Progenitor cell of endocrine pancreas (in vitro differentiated cells): ENCODE measurements at regions not wholly inside any gene's neighbourhood (a gene's known extent, or its start where the extent isn't known, plus 50 kb on each side); places are given as distances from the start of the nearest gene placed in this dataset.

Source experiments
- DNase-seq: peaks from one replicate; pipeline ENCODE4 v3.0.0; 2021; ENCODE audit warnings: low spot score; ENCODE audit not compliant: unreplicated experiment
- H3K27ac Mint-ChIP-seq: 2 replicates; pipeline ENCODE4 v1.8.0; 2021; ENCODE audit warnings: mild to moderate bottlenecking, moderate library complexity, mixed read lengths
- H3K27me3 Mint-ChIP-seq: 2 replicates; pipeline ENCODE4 v1.8.0; 2021; ENCODE audit warnings: mixed read lengths
- H3K36me3 Mint-ChIP-seq: 2 replicates; pipeline ENCODE4 v1.8.0; 2022; ENCODE audit warnings: mixed read lengths; ENCODE audit not compliant: insufficient read depth
- H3K4me1 Mint-ChIP-seq: 2 replicates; pipeline ENCODE4 v1.8.0; 2021; ENCODE audit warnings: low read depth, mixed read lengths
- H3K4me3 Mint-ChIP-seq: 2 replicates; pipeline ENCODE4 v1.8.0; 2021; ENCODE audit warnings: low read depth, mild to moderate bottlenecking, moderate library complexity, mixed read lengths
- H3K9me3 Mint-ChIP-seq: 2 replicates; pipeline ENCODE4 v1.8.0; 2021; ENCODE audit warnings: low read depth, mixed read lengths
- CTCF ChIP-seq: fragments of 200-600 bp; sonication (generic); IDR thresholded peaks from one replicate; pipeline ENCODE4 v1.5.0; 2021; ENCODE audit warnings: antibody characterized with exemption, mild to moderate bottlenecking; ENCODE audit not compliant: unreplicated experiment

DNA sequence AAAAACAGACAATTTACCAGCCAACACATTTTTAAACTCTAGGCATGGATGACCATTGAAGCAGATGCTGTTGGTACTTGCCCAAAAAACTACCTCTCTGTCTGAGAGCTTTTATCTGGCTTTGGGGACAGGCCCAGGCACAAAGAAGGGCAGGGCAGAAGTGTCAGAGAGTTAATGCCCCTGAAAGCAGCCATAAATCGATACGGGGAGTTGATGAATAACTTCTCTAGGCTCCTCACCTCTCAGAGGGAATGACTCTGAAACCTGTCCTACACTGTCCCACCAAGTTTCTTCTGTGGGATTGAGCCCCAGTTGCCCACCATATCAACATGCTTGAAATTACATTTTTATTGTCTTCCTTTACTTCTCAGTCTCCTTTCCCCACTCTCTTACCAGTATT lies 113.0 kb upstream of the DAAM1 start:
- H3K4me1 Mint-ChIP-seq = peaks cover 4% of the 10 kb centered on the region
- H3K27ac Mint-ChIP-seq = no peak overlapping the region
- H3K27me3 Mint-ChIP-seq = peaks cover 11% of the 10 kb centered on the region
- no peak for TF ChIP-seq CTCF
- H3K9me3 Mint-ChIP-seq = peaks cover 4% of the 10 kb centered on the region
- H3K36me3 Mint-ChIP-seq = no peaks in the 10 kb centered on the region
- no peak for DNase-seq
- H3K4me3 Mint-ChIP-seq = no peak overlapping the region

GRCh38 chr14:59081720-59082119 lies 106.7 kb upstream of the DAAM1 start:
- TF ChIP-seq CTCF = no peak
- Mint-ChIP-seq H3K4me1 (peaks cover 6% of the 10 kb centered on the region), H3K27ac (no peak overlapping the region), H3K36me3 (no peaks in the 10 kb centered on the region), H3K4me3 (no peak overlapping the region), H3K27me3 (no peaks in the 10 kb centered on the region), H3K9me3 (peaks cover 4% of the 10 kb centered on the region)
- DNase-seq = no peak

DNA sequence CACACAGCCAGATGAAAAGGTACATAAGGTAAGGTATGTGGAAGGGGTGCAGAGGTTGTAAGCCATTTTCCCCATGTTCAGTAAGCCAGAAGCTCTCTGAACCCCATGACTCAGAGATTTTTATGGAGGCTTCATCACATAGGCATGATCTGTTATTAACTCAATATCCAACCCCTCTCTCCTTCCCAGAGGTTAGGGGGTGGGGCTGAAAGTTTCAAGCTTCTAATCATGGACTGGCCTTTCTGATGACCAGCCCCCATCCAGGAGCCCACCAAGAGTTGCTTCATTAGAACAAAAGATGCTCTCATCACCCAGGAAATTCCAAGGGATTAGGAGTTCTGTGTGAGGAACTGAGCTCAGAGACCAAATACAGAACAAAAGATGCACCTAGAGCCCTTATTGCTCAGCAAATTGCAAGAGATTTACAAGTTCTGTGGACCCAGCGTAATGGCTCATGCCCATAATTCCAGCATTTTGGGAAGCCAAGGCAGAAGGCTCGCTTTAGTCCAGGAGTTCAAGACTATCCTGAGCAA lies 103.2 kb upstream of the DAAM1 start:
- Mint-ChIP-seq H3K4me1 (peaks cover 6% of the 10 kb centered on the region), H3K36me3 (no peaks in the 10 kb centered on the region), H3K27me3 (no peaks in the 10 kb centered on the region), H3K4me3 (no peak overlapping the region), H3K27ac (no peak overlapping the region), H3K9me3 (no peaks in the 10 kb centered on the region)
- TF ChIP-seq CTCF = no peak
- DNase-seq = no peak

- H3K4me3 Mint-ChIP-seq = no peak overlapping the region
- H3K27ac Mint-ChIP-seq = no peak overlapping the region
- H3K9me3 Mint-ChIP-seq = no peaks in the 10 kb centered on the region
- H3K4me1 Mint-ChIP-seq = peaks cover 6% of the 10 kb centered on the region
- no peaks in the 10 kb centered on the region for H3K36me3 Mint-ChIP-seq
- no peaks in the 10 kb centered on the region for H3K27me3 Mint-ChIP-seq
- no peak for TF ChIP-seq CTCF
- DNase-seq = no peak
Observed at GRCh38 chr14:59086241-59086882, 102.1 kb upstream of the DAAM1 start.

DNA sequence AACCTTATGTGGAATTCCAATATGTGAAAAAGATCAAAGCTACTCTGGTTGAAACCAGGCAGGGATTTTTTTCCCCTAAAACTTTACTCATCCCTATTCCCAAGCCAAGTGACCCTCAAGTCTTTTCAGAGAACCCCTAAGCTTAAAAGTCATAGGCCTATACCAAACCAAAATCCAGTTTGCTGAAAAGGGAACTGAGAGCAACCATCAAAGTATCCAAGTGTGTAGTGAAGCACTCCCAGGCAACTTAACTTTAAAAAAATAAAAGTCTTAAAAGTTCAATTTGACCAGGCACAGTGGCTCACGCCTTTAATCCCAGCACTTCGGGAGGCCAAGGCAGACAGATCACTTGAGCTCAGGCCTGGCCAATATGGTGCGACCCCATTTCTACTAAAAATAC lies 101.2 kb upstream of the DAAM1 start:
- DNase-seq = no peak
- Mint-ChIP-seq H3K27ac (no peak overlapping the region), H3K4me3 (no peak overlapping the region), H3K27me3 (no peaks in the 10 kb centered on the region), H3K36me3 (no peaks in the 10 kb centered on the region), H3K9me3 (no peaks in the 10 kb centered on the region), H3K4me1 (peaks cover 6% of the 10 kb centered on the region)
- no peak for TF ChIP-seq CTCF
